ENCODE measurements at regions not wholly inside any gene's neighbourhood (a gene's known extent, or its start where the extent isn't known, plus 50 kb on each side); places are given as distances from the start of the nearest gene placed in this dataset.

- no peaks in the 10 kb centered on the region for H3K36me3 ChIP-seq (ENCODE audit: control insufficient read depth, insufficient read depth, low read length)
- Mint-ChIP-seq H3K36me3 (no peaks in the 10 kb centered on the region), H3K9me3 (peaks cover 0 to 4% of the 10 kb centered on the region in 2 donors), H3K4me1 (no peaks in the 10 kb centered on the region), H3K4me3 (no peak overlapping the region), H3K27ac (no peak overlapping the region), H3K27me3 (ENCODE audit: low read depth in 2 of 2) (no peaks in the 10 kb centered on the region)
- no peak for ATAC-seq
- intact Hi-C loops (cut with micrococcal nuclease): loop anchor here (2.0 kb wide), 1 partner anchor 37 kb away; no protein-coding TSS in a partner anchor
- H3K9me3 ChIP-seq (ENCODE audit: control insufficient read depth, insufficient read depth, low read length): no peaks in the 10 kb centered on the region
- no peaks in the 10 kb centered on the region for H3K27me3 ChIP-seq (ENCODE audit: control insufficient read depth, insufficient read depth, low read length)
- H3K4me3 ChIP-seq (ENCODE audit: low read length): no peak overlapping the region
- DNase-seq: no peak
- H3K27ac ChIP-seq (ENCODE audit: low read length): no peak overlapping the region
- H3K4me1 ChIP-seq (ENCODE audit: control insufficient read depth, insufficient read depth, low read length): no peaks in the 10 kb centered on the region
- no peak for TF ChIP-seq CTCF (IDR thresholded peaks at IDR 0.05)
- WGBS (ENCODE audit: insufficient coverage): 57% methylated on average over 1 of the region's 3 CpGs
These were observed 339.5 kb upstream of the CADM1 start for GRCh38 chr11:115843685-115844084.

DNA sequence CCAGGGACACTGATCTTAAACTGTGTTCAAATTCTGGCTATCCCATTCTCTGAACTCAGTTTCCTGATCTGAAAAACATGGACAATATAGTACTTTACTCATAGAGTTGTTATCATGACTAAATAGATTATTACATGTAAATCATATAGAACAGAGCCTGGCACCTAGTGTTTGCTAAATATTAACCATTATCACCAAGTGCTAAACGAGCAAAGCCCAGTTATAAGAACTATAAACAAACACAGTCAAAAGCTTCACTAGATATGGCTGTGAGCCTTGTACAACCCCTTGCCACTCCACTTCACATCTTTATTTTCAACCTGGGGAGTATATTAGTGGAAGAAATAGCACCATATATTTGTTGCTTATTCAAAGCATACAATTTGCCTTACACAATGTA, 338.9 kb upstream of the CADM1 start:
- H3K4me1 Mint-ChIP-seq: no peaks in the 10 kb centered on the region
- no peak overlapping the region for H3K4me3 ChIP-seq (ENCODE audit: low read length)
- H3K36me3 Mint-ChIP-seq: no peaks in the 10 kb centered on the region
- intact Hi-C loops (cut with micrococcal nuclease): no loop called here
- 70% methylated on average over 1 of the region's 1 CpG for WGBS (ENCODE audit: insufficient coverage)
- no peaks in the 10 kb centered on the region for H3K4me1 ChIP-seq (ENCODE audit: control insufficient read depth, insufficient read depth, low read length)
- no peaks in the 10 kb centered on the region for H3K9me3 ChIP-seq (ENCODE audit: control insufficient read depth, insufficient read depth, low read length)
- H3K27ac Mint-ChIP-seq: no peak overlapping the region
- no peak for DNase-seq
- H3K4me3 Mint-ChIP-seq: no peak overlapping the region
- TF ChIP-seq CTCF (IDR thresholded peaks at IDR 0.05): no peak
- no peak for ATAC-seq
- H3K27me3 ChIP-seq (ENCODE audit: control insufficient read depth, insufficient read depth, low read length): no peaks in the 10 kb centered on the region
- no peaks in the 10 kb centered on the region for H3K36me3 ChIP-seq (ENCODE audit: control insufficient read depth, insufficient read depth, low read length)
- H3K27me3 Mint-ChIP-seq (ENCODE audit: low read depth in 2 of 2): no peaks in the 10 kb centered on the region
- peaks cover 0 to 4% of the 10 kb centered on the region in 2 donors for H3K9me3 Mint-ChIP-seq
- no peak overlapping the region for H3K27ac ChIP-seq (ENCODE audit: low read length)

GRCh38 chr11:115820026-115820425, 315.8 kb upstream of the CADM1 start:
- no peak overlapping the region for H3K4me3 Mint-ChIP-seq
- peaks cover 6 to 8% of the 10 kb centered on the region in 2 donors for H3K9me3 Mint-ChIP-seq
- no peak overlapping the region for H3K27ac ChIP-seq (ENCODE audit: low read length)
- H3K36me3 ChIP-seq (ENCODE audit: control insufficient read depth, insufficient read depth, low read length): no peaks in the 10 kb centered on the region
- H3K27me3 Mint-ChIP-seq (ENCODE audit: low read depth in 2 of 2): no peaks in the 10 kb centered on the region
- H3K4me1 ChIP-seq (ENCODE audit: control insufficient read depth, insufficient read depth, low read length): no peaks in the 10 kb centered on the region
- ATAC-seq (no peak), DNase-seq (no peak)
- no peak overlapping the region for H3K27ac Mint-ChIP-seq
- no peaks in the 10 kb centered on the region for H3K4me1 Mint-ChIP-seq
- intact Hi-C loops (cut with micrococcal nuclease): no loop called here
- no peaks in the 10 kb centered on the region for H3K9me3 ChIP-seq (ENCODE audit: control insufficient read depth, insufficient read depth, low read length)
- WGBS (ENCODE audit: insufficient coverage): no CpG with 5 or more reads among the region's 1 CpG
- H3K27me3 ChIP-seq (ENCODE audit: control insufficient read depth, insufficient read depth, low read length): no peaks in the 10 kb centered on the region
- H3K4me3 ChIP-seq (ENCODE audit: low read length): no peak overlapping the region
- no peak for TF ChIP-seq CTCF (IDR thresholded peaks at IDR 0.05)
- H3K36me3 Mint-ChIP-seq: no peaks in the 10 kb centered on the region

GRCh38 chr11:115819014-115819413, 314.8 kb upstream of the CADM1 start:
- H3K27ac Mint-ChIP-seq: no peak overlapping the region
- Histone ChIP-seq H3K4me3 (ENCODE audit: low read length) (no peak overlapping the region), H3K27me3 (ENCODE audit: control insufficient read depth, insufficient read depth, low read length) (no peaks in the 10 kb centered on the region), H3K27ac (ENCODE audit: low read length) (no peak overlapping the region), H3K9me3 (ENCODE audit: control insufficient read depth, insufficient read depth, low read length) (no peaks in the 10 kb centered on the region), H3K36me3 (ENCODE audit: control insufficient read depth, insufficient read depth, low read length) (no peaks in the 10 kb centered on the region), H3K4me1 (ENCODE audit: control insufficient read depth, insufficient read depth, low read length) (no peaks in the 10 kb centered on the region)
- no peak overlapping the region for H3K4me3 Mint-ChIP-seq
- intact Hi-C loops (cut with micrococcal nuclease): no loop called here
- H3K4me1 Mint-ChIP-seq: no peaks in the 10 kb centered on the region
- no peaks in the 10 kb centered on the region for H3K27me3 Mint-ChIP-seq (ENCODE audit: low read depth in 2 of 2)
- WGBS (ENCODE audit: insufficient coverage): 84% methylated on average over 3 of the region's 3 CpGs
- no peaks in the 10 kb centered on the region for H3K36me3 Mint-ChIP-seq
- DNase-seq (no peak), ATAC-seq (no peak)
- H3K9me3 Mint-ChIP-seq: peaks cover 6 to 8% of the 10 kb centered on the region in 2 donors
- no peak for TF ChIP-seq CTCF (IDR thresholded peaks at IDR 0.05)
